Eye (tissue), 1 donor: ENCODE measurements at regions not wholly inside any gene's neighbourhood (a gene's known extent, or its start where the extent isn't known, plus 50 kb on each side); places are given as distances from the start of the nearest gene placed in this dataset.
A peak's percentile ranks its signal among the peaks of the same experiment; 100 is the strongest.
"Not testable (repeated sequence)": the region's sequence is repeated elsewhere in the genome, so short reads cannot be mapped to it uniquely, and the experiment has no call there.

Source experiments
- DNase-seq: peaks from one replicate; pipeline ENCODE4 v3.0.0-alpha.2; 2015

GRCh38 chr2:175755169-175755568, 246.9 kb downstream of the LNPK start:
- DNase-seq = no peak

GRCh38 chr2:175750195-175750594, 251.9 kb downstream of the LNPK start:
- DNase-seq = no peak

GRCh38 chr2:175745911-175746310, 256.2 kb downstream of the LNPK start:
- DNase-seq = no peak

- DNase-seq = peak; percentile 34
These were observed 258.1 kb downstream of the LNPK start for GRCh38 chr2:175744000-175744399.

- no peak for DNase-seq
These were observed 259.1 kb downstream of the LNPK start for GRCh38 chr2:175743011-175743410.

GRCh38 chr2:175742367-175742766, 259.7 kb downstream of the LNPK start:
- no peak for DNase-seq

GRCh38 chr2:175741164-175741563, 260.9 kb downstream of the LNPK start:
- no peak for DNase-seq

GRCh38 chr2:175737722-175738361, 264.2 kb downstream of the LNPK start:
- peak; percentile 64 for DNase-seq

GRCh38 chr2:175734686-175735085, 267.4 kb downstream of the LNPK start:
- peak; percentile 80 for DNase-seq

- no peak for DNase-seq
These were observed 269.5 kb downstream of the LNPK start for GRCh38 chr2:175732531-175732930.

GRCh38 chr2:175730050-175730449, 272.0 kb downstream of the LNPK start:
- no peak for DNase-seq

GRCh38 chr2:175729049-175729706, 272.9 kb downstream of the LNPK start:
- DNase-seq = no peak

- no peak for DNase-seq
These were observed 274.0 kb downstream of the LNPK start for GRCh38 chr2:175728032-175728431.

- DNase-seq = no peak
These were observed 275.8 kb downstream of the LNPK start for GRCh38 chr2:175726223-175726622.

- DNase-seq = no peak
These were observed 292.8 kb downstream of the LNPK start for GRCh38 chr2:175709248-175709647.

- DNase-seq = no peak
These were observed 294.7 kb downstream of the LNPK start for GRCh38 chr2:175707322-175707721.

GRCh38 chr2:175704568-175704967, 297.5 kb downstream of the LNPK start:
- DNase-seq = not testable (repeated sequence)

GRCh38 chr2:175698061-175698460, 304.0 kb downstream of the LNPK start:
- no peak for DNase-seq

GRCh38 chr2:175690113-175690837, 311.8 kb downstream of the LNPK start:
- peak; percentile 92 for DNase-seq

GRCh38 chr2:175688243-175688642, 313.8 kb downstream of the LNPK start:
- peak; percentile 73 for DNase-seq

GRCh38 chr2:175687465-175687864, 314.6 kb downstream of the LNPK start:
- DNase-seq = peak; percentile 20

GRCh38 chr2:175686002-175686401, 316.1 kb downstream of the LNPK start:
- no peak for DNase-seq

- no peak for DNase-seq
These were observed 317.6 kb downstream of the LNPK start for GRCh38 chr2:175684466-175684865.

- DNase-seq = no peak
These were observed 322.3 kb downstream of the LNPK start for GRCh38 chr2:175679728-175680127.
